ENCODE measurements at regions not wholly inside any gene's neighbourhood (a gene's known extent, or its start where the extent isn't known, plus 50 kb on each side); places are given as distances from the start of the nearest gene placed in this dataset.
A peak's percentile ranks its signal among the peaks of the same experiment; 100 is the strongest.
"Not testable (repeated sequence)": the region's sequence is repeated elsewhere in the genome, so short reads cannot be mapped to it uniquely, and the experiment has no call there.

- TF ChIP-seq JUND (IDR thresholded peaks at IDR 0.05; ENCODE audit: low read depth) = no peak
- in situ Hi-C loops (cut with HindIII; ENCODE audit: low pct_unique_long_range_greater_than_20kb, low sequenced_read_pairs) = no loop called here
- DNase-seq (ENCODE audit: low read depth in 1 of 2, low spot score in 1 of 2) = peak in 1 of 2 experiments; percentile 24
These were observed 175.6 kb upstream of the ANKRD28 start for GRCh38 chr3:15973414-15973813.

- in situ Hi-C loops (cut with HindIII; ENCODE audit: low pct_unique_long_range_greater_than_20kb, low sequenced_read_pairs) = no loop called here
- no peak for TF ChIP-seq JUND (IDR thresholded peaks at IDR 0.05; ENCODE audit: low read depth)
These were observed 176.2 kb upstream of the ANKRD28 start for GRCh38 chr3:15973940-15974339.

GRCh38 chr3:15974647-15975046, 176.9 kb upstream of the ANKRD28 start:
- no peak for TF ChIP-seq JUND (IDR thresholded peaks at IDR 0.05; ENCODE audit: low read depth)
- in situ Hi-C loops (cut with HindIII; ENCODE audit: low pct_unique_long_range_greater_than_20kb, low sequenced_read_pairs) = no loop called here
- DNase-seq (ENCODE audit: low read depth in 1 of 2, low spot score in 1 of 2) = no peak

More at GRCh38 chr3:15973940-15974339, 176.2 kb upstream of the ANKRD28 start:
- no peak for DNase-seq (ENCODE audit: low read depth in 1 of 2, low spot score in 1 of 2)

- in situ Hi-C loops (cut with HindIII; ENCODE audit: low pct_unique_long_range_greater_than_20kb, low sequenced_read_pairs) = no loop called here
- DNase-seq (ENCODE audit: low read depth in 1 of 2, low spot score in 1 of 2) = no peak
- TF ChIP-seq JUND (IDR thresholded peaks at IDR 0.05; ENCODE audit: low read depth) = no peak
These were observed 178.7 kb upstream of the ANKRD28 start for GRCh38 chr3:15976524-15976923.

- TF ChIP-seq JUND (IDR thresholded peaks at IDR 0.05; ENCODE audit: low read depth) = no peak
- DNase-seq (ENCODE audit: low read depth in 1 of 2, low spot score in 1 of 2) = no peak
- in situ Hi-C loops (cut with HindIII; ENCODE audit: low pct_unique_long_range_greater_than_20kb, low sequenced_read_pairs) = no loop called here
These were observed 179.3 kb upstream of the ANKRD28 start for GRCh38 chr3:15977090-15977489.

GRCh38 chr3:15977598-15978232, 179.9 kb upstream of the ANKRD28 start:
- in situ Hi-C loops (cut with HindIII; ENCODE audit: low pct_unique_long_range_greater_than_20kb, low sequenced_read_pairs) = no loop called here
- no peak for TF ChIP-seq JUND (IDR thresholded peaks at IDR 0.05; ENCODE audit: low read depth)
- DNase-seq (ENCODE audit: low read depth in 1 of 2, low spot score in 1 of 2) = no peak

- DNase-seq (ENCODE audit: low read depth in 1 of 2, low spot score in 1 of 2) = no peak
- in situ Hi-C loops (cut with HindIII; ENCODE audit: low pct_unique_long_range_greater_than_20kb, low sequenced_read_pairs) = no loop called here
- TF ChIP-seq JUND (IDR thresholded peaks at IDR 0.05; ENCODE audit: low read depth) = no peak
These were observed 181.0 kb upstream of the ANKRD28 start for GRCh38 chr3:15978801-15979200.

GRCh38 chr3:15979495-15979894, 181.7 kb upstream of the ANKRD28 start:
- TF ChIP-seq JUND (IDR thresholded peaks at IDR 0.05; ENCODE audit: low read depth) = no peak
- DNase-seq (ENCODE audit: low read depth in 1 of 2, low spot score in 1 of 2) = no peak
- in situ Hi-C loops (cut with HindIII; ENCODE audit: low pct_unique_long_range_greater_than_20kb, low sequenced_read_pairs) = no loop called here

GRCh38 chr3:15979900-15980299, 182.1 kb upstream of the ANKRD28 start:
- no peak for TF ChIP-seq JUND (IDR thresholded peaks at IDR 0.05; ENCODE audit: low read depth)
- in situ Hi-C loops (cut with HindIII; ENCODE audit: low pct_unique_long_range_greater_than_20kb, low sequenced_read_pairs) = no loop called here
- no peak for DNase-seq (ENCODE audit: low read depth in 1 of 2, low spot score in 1 of 2)

- in situ Hi-C loops (cut with HindIII; ENCODE audit: low pct_unique_long_range_greater_than_20kb, low sequenced_read_pairs) = no loop called here
These were observed 184.5 kb upstream of the ANKRD28 start for GRCh38 chr3:15982243-15982642.

GRCh38 chr3:15982667-15983196, 185.0 kb upstream of the ANKRD28 start:
- no peak for DNase-seq (ENCODE audit: low read depth in 1 of 2, low spot score in 1 of 2)
- in situ Hi-C loops (cut with HindIII; ENCODE audit: low pct_unique_long_range_greater_than_20kb, low sequenced_read_pairs) = no loop called here
- TF ChIP-seq JUND (IDR thresholded peaks at IDR 0.05; ENCODE audit: low read depth) = no peak

More at GRCh38 chr3:15982243-15982642, 184.5 kb upstream of the ANKRD28 start:
- DNase-seq (ENCODE audit: low read depth in 1 of 2, low spot score in 1 of 2) = no peak
- TF ChIP-seq JUND (IDR thresholded peaks at IDR 0.05; ENCODE audit: low read depth) = no peak

- peak in 1 of 2 experiments; percentile 42 for DNase-seq (ENCODE audit: low read depth in 1 of 2, low spot score in 1 of 2)
- TF ChIP-seq JUND (IDR thresholded peaks at IDR 0.05; ENCODE audit: low read depth) = no peak
- in situ Hi-C loops (cut with HindIII; ENCODE audit: low pct_unique_long_range_greater_than_20kb, low sequenced_read_pairs) = no loop called here
These were observed 185.5 kb upstream of the ANKRD28 start for GRCh38 chr3:15983232-15983631.

- TF ChIP-seq JUND (IDR thresholded peaks at IDR 0.05; ENCODE audit: low read depth) = no peak
These were observed 185.9 kb upstream of the ANKRD28 start for GRCh38 chr3:15983693-15984092.

GRCh38 chr3:15989419-15989818, 185.1 kb upstream of the GALNT15 start:
- in situ Hi-C loops (cut with HindIII; ENCODE audit: low pct_unique_long_range_greater_than_20kb, low sequenced_read_pairs) = no loop called here
- no peak for TF ChIP-seq JUND (IDR thresholded peaks at IDR 0.05; ENCODE audit: low read depth)
- no peak for DNase-seq (ENCODE audit: low read depth in 1 of 2, low spot score in 1 of 2)

More at GRCh38 chr3:15983693-15984092, 185.9 kb upstream of the ANKRD28 start:
- DNase-seq (ENCODE audit: low read depth in 1 of 2, low spot score in 1 of 2) = no peak
- in situ Hi-C loops (cut with HindIII; ENCODE audit: low pct_unique_long_range_greater_than_20kb, low sequenced_read_pairs) = no loop called here

GRCh38 chr3:15993660-15994059, 180.8 kb upstream of the GALNT15 start:
- in situ Hi-C loops (cut with HindIII; ENCODE audit: low pct_unique_long_range_greater_than_20kb, low sequenced_read_pairs); DNase-seq (ENCODE audit: low read depth in 1 of 2, low spot score in 1 of 2): not testable (repeated sequence)

GRCh38 chr3:15996496-15996895, 178.0 kb upstream of the GALNT15 start:
- DNase-seq (ENCODE audit: low read depth in 1 of 2, low spot score in 1 of 2); in situ Hi-C loops (cut with HindIII; ENCODE audit: low pct_unique_long_range_greater_than_20kb, low sequenced_read_pairs): not testable (repeated sequence)
